Stimulated activated CD8-positive, alpha-beta memory T cell treated with anti-CD3 and anti-CD28 coated beads, Interleukin-12 subunit alpha, Interleukin-12 subunit beta, amount 100 ng/mL, for 1 hour (primary cell): ENCODE measurements at regions not wholly inside any gene's neighbourhood (a gene's known extent, or its start where the extent isn't known, plus 50 kb on each side); places are given as distances from the start of the nearest gene placed in this dataset.

Experiments used
- DNase-seq: peaks from one replicate; pipeline ENCODE4 v3.0.0-alpha.2; 2020; ENCODE audit warnings: low read depth

DNA sequence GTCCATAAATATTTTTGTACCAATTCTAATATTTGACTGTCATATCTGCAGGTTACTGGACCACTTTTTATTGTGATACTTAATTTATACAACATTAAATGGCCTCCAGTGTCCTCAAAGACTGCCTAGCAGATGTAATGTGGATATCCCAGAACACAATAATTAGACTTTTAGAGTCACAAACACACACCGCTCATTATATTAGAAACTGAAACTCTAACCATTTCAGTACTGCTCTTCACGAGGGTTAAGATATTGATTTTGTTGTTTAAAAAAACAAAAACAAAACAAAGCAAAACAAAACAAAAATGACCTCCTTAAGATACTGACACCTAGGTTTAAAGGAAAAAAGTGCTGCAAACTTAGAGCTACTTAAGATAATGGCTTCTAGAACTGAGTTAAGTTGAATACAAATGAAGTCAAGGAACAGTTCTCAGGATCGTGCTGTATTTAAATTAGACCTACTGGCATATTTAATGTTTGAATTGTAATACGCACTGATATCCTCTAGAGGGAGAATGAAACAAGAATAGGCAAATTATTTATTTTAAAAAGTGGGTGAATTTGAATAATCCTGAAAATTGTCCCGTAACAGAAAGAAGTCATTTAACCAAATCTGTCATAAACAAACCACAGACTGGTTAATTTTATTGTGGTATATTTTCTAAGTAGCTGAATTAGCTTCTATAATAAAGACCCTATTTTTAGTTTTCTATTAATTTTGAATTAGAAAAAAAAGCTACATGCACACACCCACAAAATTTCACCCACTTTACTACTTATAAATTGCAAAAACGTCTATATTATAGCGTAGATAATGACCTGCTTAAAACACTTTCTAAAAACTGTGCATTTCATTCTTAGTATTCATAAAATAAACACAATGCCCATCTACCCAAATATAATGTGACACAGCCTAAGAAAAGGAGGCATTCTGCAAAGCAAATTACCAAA lies 395.2 kb upstream of the DCN start:
- DNase-seq, result no peak

DNA sequence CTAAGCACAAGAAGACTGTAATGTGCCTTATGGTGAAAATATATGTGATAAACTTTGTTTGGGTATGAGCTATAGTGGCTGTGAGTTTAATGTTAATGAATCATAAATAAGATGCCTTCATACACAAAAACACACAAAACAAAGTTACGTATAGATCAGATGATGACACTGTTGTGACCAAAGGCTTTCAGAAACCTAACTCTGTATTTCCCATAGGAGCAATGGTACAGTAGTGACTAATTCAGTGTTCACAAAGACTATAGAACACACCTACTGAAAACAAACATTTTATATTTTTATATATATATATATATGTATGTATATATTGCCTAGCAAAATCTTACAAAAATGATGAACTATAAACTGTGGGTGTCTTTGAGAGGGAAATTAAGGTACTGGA lies 393.8 kb upstream of the DCN start:
- no peak for DNase-seq

DNA sequence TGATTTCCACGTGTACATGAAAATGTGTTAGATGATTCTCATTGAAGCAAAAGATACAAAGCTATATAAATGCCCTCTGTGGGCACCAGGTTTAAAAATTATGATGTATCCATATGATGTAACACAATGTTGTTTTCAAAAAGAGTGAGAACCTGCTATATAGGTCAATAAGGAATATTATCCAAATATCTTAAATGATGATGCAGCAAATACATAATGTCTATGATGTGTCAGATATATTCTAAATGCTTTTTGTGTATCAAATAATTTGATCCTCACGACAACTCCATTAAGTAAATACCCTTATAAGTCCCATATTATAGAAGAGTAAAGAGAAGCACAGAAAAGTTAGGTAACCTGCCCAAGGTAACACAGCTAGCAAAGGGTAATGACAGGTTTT lies 393.0 kb upstream of the DCN start:
- no peak for DNase-seq

DNA sequence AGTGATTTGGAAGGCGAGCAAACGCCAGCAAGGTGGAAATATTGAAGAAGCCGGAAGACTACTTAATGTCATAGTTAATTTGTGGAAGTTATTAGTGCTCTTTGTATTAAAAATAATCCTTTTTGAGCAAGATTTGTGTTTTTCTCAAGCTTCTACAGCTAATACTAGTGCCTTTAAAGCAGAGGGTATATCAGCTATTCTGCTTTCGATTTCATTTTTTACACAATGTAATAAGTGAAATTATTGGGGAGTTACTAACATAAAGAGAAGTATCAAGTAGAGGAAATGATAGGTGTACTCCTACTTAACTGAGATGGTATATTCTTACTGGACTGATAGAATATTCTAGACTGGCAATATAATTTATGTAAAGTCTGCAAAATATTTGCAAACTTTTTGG lies 392.4 kb upstream of the DCN start:
- no peak for DNase-seq

DNA sequence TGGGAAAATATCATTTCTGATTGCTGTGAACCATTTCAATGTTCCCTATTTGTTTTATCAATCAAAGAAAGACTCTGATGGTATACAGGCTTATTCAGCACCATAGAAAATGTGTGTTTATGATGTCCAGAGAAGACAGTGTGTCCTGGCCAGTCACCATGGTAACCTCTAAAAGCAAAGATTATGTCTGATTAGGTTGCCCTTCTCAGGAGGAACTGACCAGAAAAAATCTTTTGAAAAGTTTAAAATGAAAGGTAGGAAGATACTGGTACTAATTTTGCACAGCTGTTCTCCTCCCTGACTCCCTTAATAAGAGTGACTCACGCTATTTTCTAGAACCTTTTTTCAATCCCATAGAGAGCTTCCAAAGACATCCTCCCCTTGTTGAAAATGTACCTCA lies 391.8 kb upstream of the DCN start:
- DNase-seq, result no peak

DNA sequence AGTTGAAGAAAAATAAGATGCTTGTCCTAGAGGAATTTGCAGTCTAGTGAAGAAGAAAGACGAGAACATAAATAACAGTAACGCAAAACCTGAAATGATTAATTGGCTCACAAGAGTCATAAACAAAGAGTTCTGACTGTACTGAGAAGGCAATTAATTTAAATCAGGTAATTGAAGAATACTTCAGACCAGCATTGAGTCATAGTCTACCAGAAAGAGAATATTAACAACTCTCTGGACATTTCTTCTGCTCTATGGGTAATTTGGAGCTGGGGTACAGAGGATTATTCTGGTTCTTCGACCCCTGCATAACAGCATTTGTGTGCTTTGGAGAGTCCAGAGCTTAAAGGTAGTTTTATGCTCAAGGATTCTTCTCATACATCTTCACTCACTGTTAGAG lies 390.3 kb upstream of the DCN start:
- no peak for DNase-seq

DNA sequence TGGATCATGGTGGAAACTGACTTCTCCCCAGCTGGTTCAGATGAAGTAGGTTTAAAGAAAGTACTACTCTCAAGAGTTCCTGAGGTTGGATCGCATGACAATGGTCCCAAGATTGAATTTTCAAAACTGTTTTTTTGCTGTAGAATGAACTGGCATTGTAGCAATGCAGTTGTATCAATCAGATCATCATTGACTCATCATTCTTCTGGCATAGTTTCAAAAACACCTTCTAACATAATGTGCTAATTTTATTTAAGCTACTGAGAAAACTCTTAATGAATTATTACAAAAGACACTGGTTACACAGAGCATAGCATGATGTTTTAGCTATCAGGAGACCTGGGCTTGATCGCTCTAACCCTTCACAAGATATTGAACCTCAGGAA lies 384.5 kb upstream of the DCN start:
- no peak for DNase-seq

DNA sequence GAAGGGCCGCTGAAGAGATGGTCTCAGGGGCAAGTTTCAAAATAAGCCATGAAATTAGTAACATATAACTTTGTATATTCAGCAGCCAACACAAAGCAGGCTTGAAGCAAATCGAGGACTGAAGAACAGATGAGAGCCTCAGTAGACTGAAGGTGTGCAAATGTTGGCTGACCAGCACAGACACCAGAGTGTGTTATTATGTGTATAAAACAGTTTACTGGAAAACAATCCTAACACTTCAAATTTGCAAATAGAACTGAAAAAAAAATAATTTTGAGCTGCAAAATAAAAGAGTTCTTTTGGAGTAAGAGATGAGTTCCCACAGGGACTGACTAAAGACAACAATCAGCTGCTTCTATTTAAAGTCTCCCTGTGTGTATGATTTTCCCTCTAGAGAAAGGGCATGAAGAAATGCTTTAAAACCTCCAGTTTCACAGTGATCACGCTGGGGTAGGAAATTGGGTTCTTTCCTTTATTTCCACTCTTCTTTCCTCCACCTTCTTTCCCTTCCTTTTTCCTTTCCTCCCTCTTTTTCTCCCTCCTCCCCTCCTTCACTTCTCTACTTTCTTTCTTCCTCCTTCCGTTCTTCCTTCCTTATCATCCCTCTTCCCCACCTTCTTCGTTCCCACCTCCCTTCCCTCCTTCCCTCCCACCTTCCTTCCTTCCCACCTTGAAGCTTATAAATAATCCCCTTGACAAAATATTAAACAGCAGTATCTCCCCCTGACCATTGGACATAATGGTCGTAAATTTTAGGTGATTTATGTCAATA lies 383.9 kb upstream of the DCN start:
- DNase-seq, result no peak

DNA sequence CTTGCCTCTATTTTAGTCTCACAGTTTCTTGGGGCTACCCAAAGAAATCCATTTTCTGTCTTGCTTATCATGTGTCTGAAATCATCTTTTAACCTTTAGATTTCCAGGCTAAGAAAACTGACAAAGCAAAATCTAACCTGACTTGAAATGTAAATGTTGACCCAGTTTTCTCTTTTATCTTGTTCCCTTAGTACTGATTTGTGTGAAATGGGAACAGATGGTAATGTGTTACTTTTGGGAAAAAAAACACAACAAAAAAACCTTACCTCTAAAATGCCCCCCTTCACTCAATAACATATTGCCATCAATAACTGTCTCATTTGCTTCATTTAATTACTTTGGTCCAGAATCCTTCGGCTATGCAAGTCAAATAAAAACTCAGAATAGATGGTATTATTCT lies 383.2 kb upstream of the DCN start:
- DNase-seq, result no peak

DNA sequence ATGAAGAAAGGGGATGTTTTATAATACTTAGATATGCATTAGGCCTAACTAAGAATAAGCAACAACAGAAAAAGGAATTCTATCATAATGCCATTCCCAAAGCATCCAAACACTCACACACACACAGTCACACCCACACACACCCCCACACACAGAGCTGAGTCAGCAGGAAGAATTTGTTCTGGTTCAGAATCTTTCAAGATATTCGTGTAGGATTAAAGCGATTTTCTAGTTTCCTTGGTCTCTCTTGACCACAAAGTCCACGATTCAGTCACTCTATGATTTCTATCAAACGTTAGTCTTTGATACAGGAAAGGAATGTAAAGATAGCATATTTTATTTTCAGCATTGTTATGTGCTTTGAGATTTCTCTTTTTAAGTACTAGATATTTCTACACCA lies 382.6 kb upstream of the DCN start:
- DNase-seq, result no peak

DNA sequence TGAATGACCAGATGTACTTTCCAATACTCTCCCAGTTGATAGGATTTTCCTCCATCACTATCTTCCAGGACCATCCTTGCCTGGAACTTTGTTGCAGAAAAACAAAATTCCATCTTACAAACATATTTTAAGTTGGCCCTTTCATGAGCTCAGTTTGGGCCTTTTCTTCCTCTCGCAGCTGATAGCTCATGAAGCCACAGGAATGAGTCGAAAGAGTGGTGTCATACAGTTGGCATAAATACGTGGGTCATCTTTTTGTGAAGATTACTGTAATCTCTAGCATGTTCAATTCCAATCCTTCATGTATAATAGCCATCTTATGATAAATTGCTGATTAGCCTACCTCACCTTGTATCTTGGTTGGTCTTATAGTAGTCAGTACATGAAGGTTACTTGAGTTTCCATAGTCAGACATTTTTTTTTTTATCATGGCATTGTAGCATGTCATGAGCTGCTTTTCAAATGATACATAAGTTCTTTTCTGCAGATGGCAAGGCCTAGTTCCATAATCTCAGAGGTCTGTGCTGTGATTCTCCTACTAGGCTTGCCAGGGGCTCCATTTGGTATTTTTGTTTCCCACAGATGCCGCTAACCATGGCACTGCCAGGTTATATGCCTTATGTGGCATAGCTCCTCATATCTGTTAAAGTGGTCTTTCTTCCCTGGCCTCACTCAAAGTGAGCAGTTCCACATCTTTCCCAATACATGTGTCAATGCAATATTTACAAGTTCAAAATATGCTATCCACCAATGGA lies 380.6 kb upstream of the DCN start:
- DNase-seq, result no peak

DNA sequence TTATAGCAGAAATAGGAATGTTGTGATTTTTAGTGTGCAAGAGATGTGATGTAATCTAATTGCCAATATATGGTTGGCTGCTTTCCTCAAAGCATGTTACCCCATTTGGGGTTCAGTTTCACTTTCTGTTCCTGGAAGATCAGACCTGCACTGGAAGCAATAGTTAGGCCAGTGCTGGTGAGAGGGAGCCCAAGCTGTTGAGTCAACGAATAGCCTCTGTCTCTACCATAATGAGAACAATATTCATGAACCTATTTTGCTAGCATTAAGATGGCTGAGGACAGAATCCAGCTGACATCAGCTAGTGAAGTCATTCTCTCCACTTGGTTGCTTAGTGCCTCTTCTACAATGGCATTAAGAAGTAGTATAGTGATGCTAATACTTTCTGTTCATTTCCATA lies 379.9 kb upstream of the DCN start:
- DNase-seq, result no peak

DNA sequence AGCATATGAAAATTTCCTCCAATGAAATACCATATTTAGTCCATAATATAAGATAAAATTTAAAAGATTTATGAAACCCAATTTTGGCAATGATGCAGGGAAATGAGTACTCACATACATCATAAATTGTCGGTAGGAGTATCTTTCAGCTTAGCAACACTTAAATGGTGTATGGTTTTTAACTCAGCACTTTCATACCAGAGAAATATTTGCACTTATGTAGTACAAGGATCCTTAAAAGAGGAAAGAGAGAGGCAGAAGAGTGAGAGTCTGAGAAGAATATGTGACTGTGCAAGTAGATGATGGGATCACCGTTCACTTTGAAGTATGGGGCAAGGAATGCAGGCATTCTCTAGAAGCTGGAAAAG lies 379.3 kb upstream of the DCN start:
- no peak for DNase-seq

DNA sequence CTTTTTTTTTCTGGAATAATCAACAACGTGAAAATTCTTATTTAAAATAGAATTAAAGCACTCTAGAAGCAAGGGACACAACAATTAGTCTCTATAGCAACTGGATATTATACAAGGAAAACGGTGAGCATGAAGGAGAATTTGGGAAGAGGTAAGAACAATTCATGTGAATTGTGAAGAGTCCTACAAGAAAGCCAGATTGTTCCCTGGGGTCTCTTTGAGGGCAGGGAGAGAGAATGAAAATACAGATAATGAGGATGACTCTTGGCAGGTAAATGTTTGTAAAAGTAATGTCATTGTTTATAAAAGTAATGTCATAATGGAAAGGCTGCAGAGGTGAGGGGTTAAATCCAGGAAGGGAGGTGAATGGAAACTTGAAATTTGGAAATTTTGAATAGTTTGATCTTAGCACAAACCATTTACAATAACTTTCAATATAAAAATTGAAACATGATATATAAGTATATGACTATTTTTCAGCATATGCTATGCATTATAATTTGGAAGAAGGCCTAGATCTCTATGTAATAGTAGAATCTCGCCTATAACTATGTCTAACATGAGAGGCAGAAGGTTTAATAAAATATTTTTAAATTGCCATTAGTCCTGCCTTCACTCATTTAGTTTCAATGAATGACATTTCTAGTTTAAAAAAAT lies 378.8 kb upstream of the DCN start:
- DNase-seq, result no peak

DNA sequence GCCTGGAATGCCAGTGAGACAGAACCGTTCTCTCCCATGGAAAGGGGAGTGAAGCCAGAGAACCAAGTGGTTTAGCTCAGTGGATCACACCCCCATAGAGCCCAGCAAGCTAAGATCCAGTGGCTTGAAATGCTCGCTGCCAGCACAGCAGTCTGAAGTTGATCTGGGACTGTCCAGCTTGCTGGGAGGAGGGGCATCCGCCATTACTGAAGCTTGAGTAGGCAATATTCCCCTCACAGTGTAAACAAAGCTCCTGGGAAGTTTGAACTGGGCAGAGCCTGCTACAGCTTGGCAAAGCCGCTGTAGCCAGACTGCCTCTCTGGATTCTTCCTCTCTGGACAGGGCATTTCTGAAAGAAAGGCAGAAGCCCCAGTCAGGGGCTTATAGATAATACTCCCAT lies 374.3 kb upstream of the DCN start:
- DNase-seq, result no peak

DNA sequence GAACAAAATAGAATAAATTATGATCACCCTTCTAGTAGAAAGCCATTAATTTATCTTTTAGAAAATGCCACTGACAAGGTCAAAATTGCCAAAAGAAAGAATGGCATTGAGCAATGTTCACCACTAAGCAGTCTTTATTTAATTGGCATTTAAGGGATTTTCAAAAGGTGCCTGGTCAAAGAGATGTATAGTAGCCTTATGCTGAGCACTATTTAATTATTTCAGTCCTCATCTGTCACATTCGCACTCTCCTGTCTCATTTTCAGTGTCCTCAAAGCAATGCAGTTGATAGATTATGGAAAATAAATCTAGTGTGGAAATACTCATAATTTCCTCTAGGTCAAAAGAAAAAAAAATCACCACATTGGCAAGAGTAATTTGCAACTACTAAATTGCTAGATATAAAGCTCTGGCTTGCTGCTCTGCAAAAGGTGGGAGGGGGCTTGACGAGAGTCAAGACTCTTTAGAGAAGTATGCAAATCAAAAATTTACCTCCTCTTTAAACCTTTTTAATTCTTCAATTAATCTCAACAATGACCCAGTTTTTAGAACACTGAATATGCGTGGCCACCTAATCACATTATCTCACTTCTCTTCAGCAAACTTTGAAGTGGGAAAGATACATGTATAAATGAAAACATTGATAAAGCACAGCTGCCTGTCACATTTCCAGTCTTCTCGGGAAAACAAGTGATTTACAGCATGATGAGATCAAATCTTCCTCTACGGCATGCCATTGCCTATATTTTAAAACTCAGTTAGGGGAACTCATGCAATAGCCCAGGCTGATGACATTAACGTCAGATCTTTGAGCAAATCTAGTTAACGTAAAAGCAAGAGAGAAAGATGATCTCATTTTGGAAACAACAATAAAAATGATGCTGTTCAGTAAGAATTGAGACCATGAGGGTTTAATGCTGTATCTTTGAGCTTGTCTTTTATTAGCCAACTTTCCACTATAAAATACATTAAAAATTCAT lies 373.1 kb upstream of the DCN start:
- DNase-seq, result no peak

DNA sequence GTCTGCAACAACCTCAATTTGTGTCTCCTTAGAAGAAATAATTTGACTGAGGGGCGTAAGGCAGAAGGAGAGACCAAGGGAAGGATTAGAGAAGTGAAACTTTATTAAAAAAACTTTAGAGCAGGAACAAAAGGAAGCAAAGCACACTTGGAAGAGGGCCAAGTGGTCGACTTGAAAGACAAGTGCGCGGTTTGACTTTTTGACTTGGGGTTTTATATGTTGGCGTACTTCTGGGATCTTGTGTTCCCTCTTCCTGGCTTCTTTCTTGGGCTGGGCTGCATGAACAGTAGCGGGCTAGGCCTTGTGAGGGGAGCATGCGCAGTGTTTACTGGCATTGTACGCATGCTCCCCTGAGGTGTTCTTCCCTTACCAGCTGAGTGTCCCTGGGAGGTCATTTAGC lies 369.3 kb upstream of the DCN start:
- no peak for DNase-seq

DNA sequence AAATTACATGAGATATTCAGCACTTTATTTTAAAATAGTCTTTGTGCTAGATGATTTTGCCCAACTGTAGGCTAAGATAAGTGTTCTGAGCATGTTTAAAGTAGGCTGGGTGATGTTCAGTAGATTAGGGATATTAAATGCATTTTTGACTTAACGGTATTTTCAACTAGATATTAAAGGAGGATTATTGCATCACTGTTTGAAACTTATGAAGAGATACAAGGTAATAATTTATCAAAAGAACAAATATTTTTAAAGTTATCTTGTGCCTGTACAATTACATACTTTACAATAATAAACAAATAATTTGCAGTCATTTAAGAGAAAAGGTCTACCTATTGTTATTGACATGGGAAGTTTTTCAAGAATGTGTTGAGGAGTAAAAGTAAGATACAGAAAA lies 368.6 kb upstream of the DCN start:
- DNase-seq, result no peak

DNA sequence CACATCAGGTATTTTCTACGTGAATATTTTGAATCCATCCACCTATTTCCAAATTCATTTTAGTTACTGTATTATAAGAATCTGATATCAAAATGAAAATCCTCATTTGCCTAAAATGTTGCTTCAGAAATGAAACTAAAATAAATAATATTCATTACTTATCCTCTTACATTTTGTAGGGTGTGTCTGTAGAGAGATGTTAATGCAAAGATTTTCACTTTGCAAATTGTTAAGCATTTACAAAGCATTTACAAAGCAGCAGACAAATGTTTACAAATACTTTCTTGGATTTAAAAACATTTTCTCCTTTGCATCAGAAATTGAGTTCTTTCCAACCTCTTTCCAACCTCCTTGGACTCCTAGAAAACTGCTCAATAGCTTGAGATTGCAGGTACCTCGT lies 360.0 kb upstream of the DCN start:
- DNase-seq, result no peak

DNA sequence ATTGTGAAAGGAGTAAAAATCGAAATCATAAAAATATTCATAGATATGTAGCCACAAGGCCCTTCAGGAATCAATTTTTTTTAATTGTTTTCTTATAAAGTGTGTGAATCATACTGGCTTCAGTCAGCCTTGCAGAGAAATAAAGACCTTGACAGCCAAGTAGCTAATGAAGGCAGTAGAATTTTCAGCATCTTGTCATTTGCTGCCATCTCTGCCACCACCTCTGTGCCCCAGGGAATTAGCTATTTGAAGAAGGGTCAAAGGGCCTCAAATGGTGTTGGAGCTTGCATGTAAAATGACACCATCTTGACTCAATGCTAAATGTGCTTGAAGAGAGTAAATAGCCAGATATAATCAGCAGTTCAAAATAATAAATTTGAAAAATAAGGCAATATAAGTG lies 359.4 kb upstream of the DCN start:
- no peak for DNase-seq

DNA sequence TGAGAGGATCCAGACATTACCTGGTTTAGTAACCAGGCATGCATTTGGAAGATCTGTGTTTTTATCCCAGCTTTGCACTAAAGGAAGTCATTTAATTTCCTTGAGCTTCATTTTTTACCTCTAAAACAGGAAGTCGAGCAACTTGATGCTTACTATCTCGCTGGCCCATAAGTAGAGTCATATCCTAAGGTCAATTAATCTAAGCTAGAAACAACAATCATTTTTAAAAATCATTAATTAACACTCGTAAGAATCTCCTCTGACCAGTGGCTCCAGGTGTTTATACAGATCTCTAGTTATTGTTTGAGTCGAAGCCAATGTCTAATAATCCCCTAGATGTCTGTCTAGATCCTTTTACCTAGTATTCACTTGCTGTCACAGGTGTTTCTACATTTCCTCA lies 355.8 kb upstream of the DCN start:
- DNase-seq, result no peak
